Sigmoid colon (tissue), 4 donors: ENCODE measurements at regions not wholly inside any gene's neighbourhood (a gene's known extent, or its start where the extent isn't known, plus 50 kb on each side); places are given as distances from the start of the nearest gene placed in this dataset.

ENCODE experiments used
- EP300 ChIP-seq, 4 donors: sonication (generic); formaldehyde crosslinking; IDR thresholded peaks; one replicate each; pipeline ENCODE4 v1.6.1; 2017; ENCODE audit warnings: antibody characterized with exemption in 4 of 4
- POLR2A ChIP-seq, 2 donors: fragments of 450-650 bp; IDR thresholded peaks; one replicate each; pipeline ENCODE4 v1.6.1; 2016; ENCODE audit warnings: antibody characterized with exemption in 2 of 2, mild to moderate bottlenecking in 2 of 2, moderate library complexity in 2 of 2
- POLR2AphosphoS5 ChIP-seq, 4 donors: sonication (generic); formaldehyde crosslinking; IDR thresholded peaks; one replicate each; pipeline ENCODE4 v1.6.1; 2017; ENCODE audit warnings: antibody characterized with exemption in 4 of 4
- TF ChIP-seq, protein P1 (sequence below), 4 experiments: fragments of 450-650 bp in 3 of 4; fragments of 200-600 bp in 1 of 4; IDR thresholded peaks; one replicate each; pipeline ENCODE4 v1.5.1; 2016 to 2019; ENCODE audit warnings: antibody characterized with exemption in 4 of 4, mild to moderate bottlenecking in 3 of 4, moderate library complexity in 2 of 4

DNA sequence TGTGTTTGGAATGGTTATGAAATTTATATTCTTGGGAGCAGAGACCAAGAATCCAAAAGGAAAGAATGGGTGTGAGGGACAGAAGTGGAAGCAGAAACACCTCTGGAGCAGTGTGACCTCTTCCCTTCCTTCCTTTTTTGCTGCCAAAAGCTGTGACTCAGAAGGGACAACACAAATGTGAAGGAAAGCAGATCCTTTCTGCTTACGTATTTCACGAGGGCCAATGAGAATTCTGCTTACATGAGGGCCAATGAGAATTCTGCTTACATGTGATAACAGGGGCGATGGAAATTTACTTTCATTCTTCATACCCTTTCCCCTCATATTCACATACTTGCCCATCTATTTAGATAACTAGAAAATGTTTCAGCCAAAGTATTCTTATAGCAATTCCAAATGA lies 404.6 kb downstream of the PRDM5 start:
- TF ChIP-seq, protein P1, sequence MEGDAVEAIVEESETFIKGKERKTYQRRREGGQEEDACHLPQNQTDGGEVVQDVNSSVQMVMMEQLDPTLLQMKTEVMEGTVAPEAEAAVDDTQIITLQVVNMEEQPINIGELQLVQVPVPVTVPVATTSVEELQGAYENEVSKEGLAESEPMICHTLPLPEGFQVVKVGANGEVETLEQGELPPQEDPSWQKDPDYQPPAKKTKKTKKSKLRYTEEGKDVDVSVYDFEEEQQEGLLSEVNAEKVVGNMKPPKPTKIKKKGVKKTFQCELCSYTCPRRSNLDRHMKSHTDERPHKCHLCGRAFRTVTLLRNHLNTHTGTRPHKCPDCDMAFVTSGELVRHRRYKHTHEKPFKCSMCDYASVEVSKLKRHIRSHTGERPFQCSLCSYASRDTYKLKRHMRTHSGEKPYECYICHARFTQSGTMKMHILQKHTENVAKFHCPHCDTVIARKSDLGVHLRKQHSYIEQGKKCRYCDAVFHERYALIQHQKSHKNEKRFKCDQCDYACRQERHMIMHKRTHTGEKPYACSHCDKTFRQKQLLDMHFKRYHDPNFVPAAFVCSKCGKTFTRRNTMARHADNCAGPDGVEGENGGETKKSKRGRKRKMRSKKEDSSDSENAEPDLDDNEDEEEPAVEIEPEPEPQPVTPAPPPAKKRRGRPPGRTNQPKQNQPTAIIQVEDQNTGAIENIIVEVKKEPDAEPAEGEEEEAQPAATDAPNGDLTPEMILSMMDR (IDR thresholded peaks at IDR 0.05): no peak
- no peak for TF ChIP-seq POLR2A (IDR thresholded peaks at IDR 0.05)
- peak; percentile 78 to 89 (median 86) for TF ChIP-seq POLR2AphosphoS5 (IDR thresholded peaks at IDR 0.05)
- TF ChIP-seq EP300 (IDR thresholded peaks at IDR 0.05): peak; percentile 4 to 71 (median 38)
